SH-SY5Y (cell line): ENCODE measurements at regions not wholly inside any gene's neighbourhood (a gene's known extent, or its start where the extent isn't known, plus 50 kb on each side); places are given as distances from the start of the nearest gene placed in this dataset.

ENCODE experiments used
- GATA2 ChIP-seq: IDR thresholded peaks from 2 replicates; pipeline ENCODE4 v1.6.1; 2011; ENCODE audit warnings: mild to moderate bottlenecking, low read depth, low read length
- GATA3 ChIP-seq: IDR thresholded peaks from 2 replicates; pipeline ENCODE4 v1.6.1; 2011; ENCODE audit warnings: low read depth, mild to moderate bottlenecking, low read length, moderate library complexity

- no peak for TF ChIP-seq GATA3
- no peak for TF ChIP-seq GATA2
Observed at GRCh38 chr1:5586629-5587028, 405.6 kb downstream of the NPHP4 start.
